ENCODE measurements at regions not wholly inside any gene's neighbourhood (a gene's known extent, or its start where the extent isn't known, plus 50 kb on each side); places are given as distances from the start of the nearest gene placed in this dataset.

GRCh38 chr12:42759622-42760273, 170.2 kb upstream of the PRICKLE1 start:
- Histone ChIP-seq H3K27ac (ENCODE audit: low read length) (no peak overlapping the region), H3K9me3 (ENCODE audit: control insufficient read depth in 2 of 2, low read length in 2 of 2) (no peaks in the 10 kb centered on the region), H3K27me3 (ENCODE audit: control insufficient read depth in 1 of 2, insufficient read depth in 2 of 2, low read length in 2 of 2) (no peaks in the 10 kb centered on the region), H3K4me3 (ENCODE audit: low read length in 2 of 2) (no peak overlapping the region), H3K4me1 (ENCODE audit: control insufficient read depth, insufficient read depth, low read length) (peaks cover 4% of the 10 kb centered on the region), H3K9ac (ENCODE audit: low read length in 2 of 2) (no peak overlapping the region), H3K36me3 (ENCODE audit: control insufficient read depth in 2 of 2, insufficient read depth in 2 of 2, low read length in 2 of 2) (no peaks in the 10 kb centered on the region)

- Histone ChIP-seq H3K27ac (ENCODE audit: low read length) (no peak overlapping the region), H3K4me3 (ENCODE audit: low read length in 2 of 2) (no peak overlapping the region), H3K9ac (ENCODE audit: low read length in 2 of 2) (no peak overlapping the region), H3K9me3 (ENCODE audit: control insufficient read depth in 2 of 2, low read length in 2 of 2) (no peaks in the 10 kb centered on the region), H3K36me3 (ENCODE audit: control insufficient read depth in 2 of 2, insufficient read depth in 2 of 2, low read length in 2 of 2) (no peaks in the 10 kb centered on the region), H3K27me3 (ENCODE audit: control insufficient read depth in 1 of 2, insufficient read depth in 2 of 2, low read length in 2 of 2) (no peaks in the 10 kb centered on the region), H3K4me1 (ENCODE audit: control insufficient read depth, insufficient read depth, low read length) (peaks cover 4% of the 10 kb centered on the region)
Measured at GRCh38 chr12:42758806-42759205, 169.3 kb upstream of the PRICKLE1 start.

DNA sequence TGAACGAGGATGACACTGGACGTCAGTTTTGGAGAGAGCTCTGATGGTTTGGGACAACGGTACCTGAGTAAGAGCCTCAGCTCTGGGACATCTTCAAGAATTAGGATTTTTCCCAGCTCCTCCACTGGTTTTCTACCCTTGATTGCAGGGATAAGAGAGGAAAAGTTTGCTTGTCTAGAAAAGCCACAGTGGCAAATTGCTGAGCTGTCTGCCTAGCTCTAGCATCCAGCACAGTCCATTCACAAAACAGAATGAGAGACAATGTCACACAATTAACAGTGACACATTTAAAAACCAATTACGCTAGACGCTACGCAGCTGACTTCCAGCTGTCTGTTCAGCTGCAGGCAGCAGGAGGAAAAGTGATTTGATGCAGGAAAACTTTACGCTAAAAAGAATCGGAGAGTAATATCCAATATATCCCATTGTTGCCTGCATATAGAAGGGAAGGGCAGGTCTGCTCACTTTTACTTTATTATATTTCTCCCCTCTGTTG, 168.1 kb upstream of the PRICKLE1 start:
- Histone ChIP-seq H3K27ac (ENCODE audit: low read length) (no peak overlapping the region), H3K4me1 (ENCODE audit: control insufficient read depth, insufficient read depth, low read length) (peaks cover 4% of the 10 kb centered on the region), H3K27me3 (ENCODE audit: control insufficient read depth in 1 of 2, insufficient read depth in 2 of 2, low read length in 2 of 2) (no peaks in the 10 kb centered on the region), H3K9ac (ENCODE audit: low read length in 2 of 2) (no peak overlapping the region), H3K9me3 (ENCODE audit: control insufficient read depth in 2 of 2, low read length in 2 of 2) (no peaks in the 10 kb centered on the region), H3K36me3 (ENCODE audit: control insufficient read depth in 2 of 2, insufficient read depth in 2 of 2, low read length in 2 of 2) (no peaks in the 10 kb centered on the region), H3K4me3 (ENCODE audit: low read length in 2 of 2) (no peak overlapping the region)

DNA sequence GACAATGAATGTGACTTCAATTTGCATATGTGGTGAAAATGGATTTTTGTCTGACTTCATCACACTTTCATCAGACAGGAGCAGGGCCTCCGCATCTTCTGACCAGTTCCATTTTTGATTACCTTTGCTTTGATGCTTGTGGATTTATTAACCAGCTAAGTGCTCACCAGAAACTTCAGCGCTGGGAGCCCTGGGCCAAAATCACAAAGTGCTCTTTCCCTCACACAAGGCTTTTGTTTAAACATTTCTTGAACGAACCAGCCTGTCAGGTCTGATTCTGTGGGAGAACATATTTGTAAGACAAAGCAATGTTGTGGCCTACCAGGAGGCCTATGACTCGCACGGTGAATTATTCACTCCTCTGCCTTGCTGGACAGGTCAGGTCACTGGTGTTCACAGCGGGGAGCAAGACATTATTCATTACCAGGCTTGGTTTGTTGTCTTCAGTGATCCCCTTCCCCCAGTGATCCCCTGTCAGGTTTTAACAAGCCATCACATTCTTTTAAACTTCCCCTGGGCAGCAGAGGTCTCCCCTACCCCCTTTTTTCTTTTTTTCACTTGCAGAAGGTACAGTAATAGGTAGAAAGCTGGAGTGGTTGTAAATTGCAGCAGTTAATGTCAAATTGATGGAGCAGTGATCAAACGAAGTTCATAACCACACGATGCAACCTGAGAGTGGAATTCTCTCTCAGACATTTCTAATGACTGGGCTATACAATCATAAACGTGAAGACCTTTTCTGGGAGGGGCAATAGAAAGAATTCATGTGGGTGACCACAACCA, 167.5 kb upstream of the PRICKLE1 start:
- Histone ChIP-seq H3K27ac (ENCODE audit: low read length) (no peak overlapping the region), H3K9ac (ENCODE audit: low read length in 2 of 2) (no peak overlapping the region), H3K36me3 (ENCODE audit: control insufficient read depth in 2 of 2, insufficient read depth in 2 of 2, low read length in 2 of 2) (no peaks in the 10 kb centered on the region), H3K4me1 (ENCODE audit: control insufficient read depth, insufficient read depth, low read length) (peaks cover 4% of the 10 kb centered on the region), H3K27me3 (ENCODE audit: control insufficient read depth in 1 of 2, insufficient read depth in 2 of 2, low read length in 2 of 2) (no peaks in the 10 kb centered on the region), H3K4me3 (ENCODE audit: low read length in 2 of 2) (no peak overlapping the region), H3K9me3 (ENCODE audit: control insufficient read depth in 2 of 2, low read length in 2 of 2) (no peaks in the 10 kb centered on the region)

- no peak overlapping the region for H3K9ac ChIP-seq (ENCODE audit: low read length in 2 of 2)
- H3K9me3 ChIP-seq (ENCODE audit: control insufficient read depth in 2 of 2, low read length in 2 of 2), result peaks cover 5 to 8% of the 10 kb centered on the region in 2 donors
- H3K36me3 ChIP-seq (ENCODE audit: control insufficient read depth in 2 of 2, insufficient read depth in 2 of 2, low read length in 2 of 2), result no peaks in the 10 kb centered on the region
Measured at GRCh38 chr12:42750356-42750755, 160.8 kb upstream of the PRICKLE1 start.

GRCh38 chr12:42749239-42749638, 159.7 kb upstream of the PRICKLE1 start:
- H3K27ac ChIP-seq (ENCODE audit: low read length), result no peak overlapping the region

More at GRCh38 chr12:42750356-42750755, 160.8 kb upstream of the PRICKLE1 start:
- no peak overlapping the region for H3K27ac ChIP-seq (ENCODE audit: low read length)
- H3K27me3 ChIP-seq (ENCODE audit: control insufficient read depth in 1 of 2, insufficient read depth in 2 of 2, low read length in 2 of 2), result no peaks in the 10 kb centered on the region
- H3K4me3 ChIP-seq (ENCODE audit: low read length in 2 of 2), result no peak overlapping the region
- no peaks in the 10 kb centered on the region for H3K4me1 ChIP-seq (ENCODE audit: control insufficient read depth, insufficient read depth, low read length)

DNA sequence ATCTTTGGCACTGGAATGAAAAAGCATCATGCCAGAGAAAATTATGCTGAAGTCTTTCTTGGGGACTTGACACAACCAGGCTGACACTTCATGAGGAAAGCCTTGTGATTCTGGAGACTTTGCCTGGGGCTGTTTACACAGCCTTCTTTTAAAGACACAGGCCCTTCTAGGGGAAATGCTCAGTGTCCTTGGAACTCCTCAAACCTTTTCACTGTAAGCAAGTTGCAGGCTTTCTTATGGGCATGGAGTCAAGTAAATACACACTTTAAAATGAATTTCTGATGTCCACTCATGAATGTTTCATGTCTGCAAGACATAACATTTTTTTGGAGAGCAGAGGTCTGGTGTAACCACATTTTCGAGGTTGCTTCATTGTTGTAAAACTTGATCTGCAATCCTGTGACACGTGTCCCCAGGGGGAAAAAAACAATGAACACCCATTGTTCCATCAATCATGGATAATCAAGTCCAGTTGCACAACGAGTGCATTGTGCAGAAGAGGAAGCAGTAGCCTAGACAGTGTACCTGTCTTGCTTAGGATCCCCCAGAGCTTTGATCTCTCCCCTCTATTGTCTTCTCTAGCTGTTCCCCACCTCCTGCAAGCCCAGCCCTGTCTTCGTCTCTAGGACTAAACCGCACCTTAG, 155.1 kb upstream of the PRICKLE1 start:
- Histone ChIP-seq H3K27me3 (ENCODE audit: control insufficient read depth in 1 of 2, insufficient read depth in 2 of 2, low read length in 2 of 2) (no peaks in the 10 kb centered on the region), H3K4me3 (ENCODE audit: low read length in 2 of 2) (no peak overlapping the region), H3K27ac (ENCODE audit: low read length) (no peak overlapping the region), H3K9ac (ENCODE audit: low read length in 2 of 2) (no peak overlapping the region), H3K4me1 (ENCODE audit: control insufficient read depth, insufficient read depth, low read length) (peaks cover 7% of the 10 kb centered on the region), H3K9me3 (ENCODE audit: control insufficient read depth in 2 of 2, low read length in 2 of 2) (peaks cover 5 to 8% of the 10 kb centered on the region in 2 donors), H3K36me3 (ENCODE audit: control insufficient read depth in 2 of 2, insufficient read depth in 2 of 2, low read length in 2 of 2) (no peaks in the 10 kb centered on the region)

More at GRCh38 chr12:42749239-42749638, 159.7 kb upstream of the PRICKLE1 start:
- Histone ChIP-seq H3K36me3 (ENCODE audit: control insufficient read depth in 2 of 2, insufficient read depth in 2 of 2, low read length in 2 of 2) (no peaks in the 10 kb centered on the region), H3K9me3 (ENCODE audit: control insufficient read depth in 2 of 2, low read length in 2 of 2) (peaks cover 5 to 8% of the 10 kb centered on the region in 2 donors), H3K4me1 (ENCODE audit: control insufficient read depth, insufficient read depth, low read length) (peaks cover 2% of the 10 kb centered on the region), H3K27me3 (ENCODE audit: control insufficient read depth in 1 of 2, insufficient read depth in 2 of 2, low read length in 2 of 2) (no peaks in the 10 kb centered on the region), H3K4me3 (ENCODE audit: low read length in 2 of 2) (no peak overlapping the region), H3K9ac (ENCODE audit: low read length in 2 of 2) (no peak overlapping the region)

GRCh38 chr12:42742716-42743115, 153.2 kb upstream of the PRICKLE1 start:
- Histone ChIP-seq H3K27ac (ENCODE audit: low read length) (no peak overlapping the region), H3K4me3 (ENCODE audit: low read length in 2 of 2) (no peak overlapping the region), H3K9ac (ENCODE audit: low read length in 2 of 2) (no peak overlapping the region), H3K27me3 (ENCODE audit: control insufficient read depth in 1 of 2, insufficient read depth in 2 of 2, low read length in 2 of 2) (no peaks in the 10 kb centered on the region), H3K36me3 (ENCODE audit: control insufficient read depth in 2 of 2, insufficient read depth in 2 of 2, low read length in 2 of 2) (no peaks in the 10 kb centered on the region), H3K9me3 (ENCODE audit: control insufficient read depth in 2 of 2, low read length in 2 of 2) (peaks cover 5 to 8% of the 10 kb centered on the region in 2 donors), H3K4me1 (ENCODE audit: control insufficient read depth, insufficient read depth, low read length) (peaks cover 7% of the 10 kb centered on the region)

GRCh38 chr12:42741771-42742510, 152.4 kb upstream of the PRICKLE1 start:
- H3K9ac ChIP-seq (ENCODE audit: low read length in 2 of 2), result no peak overlapping the region
- peaks cover 7% of the 10 kb centered on the region for H3K4me1 ChIP-seq (ENCODE audit: control insufficient read depth, insufficient read depth, low read length)
- H3K36me3 ChIP-seq (ENCODE audit: control insufficient read depth in 2 of 2, insufficient read depth in 2 of 2, low read length in 2 of 2), result no peaks in the 10 kb centered on the region
- H3K4me3 ChIP-seq (ENCODE audit: low read length in 2 of 2), result peak overlapping the region in 1 of 2 donors; percentile 5
- H3K9me3 ChIP-seq (ENCODE audit: control insufficient read depth in 2 of 2, low read length in 2 of 2), result peaks cover 5 to 8% of the 10 kb centered on the region in 2 donors
- no peaks in the 10 kb centered on the region for H3K27me3 ChIP-seq (ENCODE audit: control insufficient read depth in 1 of 2, insufficient read depth in 2 of 2, low read length in 2 of 2)
- no peak overlapping the region for H3K27ac ChIP-seq (ENCODE audit: low read length)

DNA sequence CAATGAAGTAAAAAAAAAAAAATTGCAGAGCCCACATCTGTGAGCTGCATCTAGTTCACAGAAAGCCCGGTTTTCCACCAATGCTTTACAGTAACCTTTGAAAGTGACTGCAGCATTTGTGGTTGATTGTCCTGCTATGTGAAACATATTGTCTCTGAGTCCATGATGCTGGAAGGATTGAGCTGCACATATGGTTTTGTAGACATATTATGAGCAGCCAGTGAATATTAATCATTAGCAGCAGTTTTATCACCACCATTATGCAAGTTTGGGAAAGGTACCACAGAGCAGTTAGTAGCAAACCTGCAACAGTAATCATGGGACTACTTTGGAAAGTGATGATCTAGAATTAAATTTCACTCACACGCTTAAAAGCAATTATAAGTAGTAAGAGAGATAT, 151.5 kb upstream of the PRICKLE1 start:
- Histone ChIP-seq H3K27me3 (ENCODE audit: control insufficient read depth in 1 of 2, insufficient read depth in 2 of 2, low read length in 2 of 2) (no peaks in the 10 kb centered on the region), H3K27ac (ENCODE audit: low read length) (no peak overlapping the region), H3K4me3 (ENCODE audit: low read length in 2 of 2) (no peak overlapping the region), H3K9ac (ENCODE audit: low read length in 2 of 2) (no peak overlapping the region), H3K4me1 (ENCODE audit: control insufficient read depth, insufficient read depth, low read length) (peaks cover 8% of the 10 kb centered on the region), H3K36me3 (ENCODE audit: control insufficient read depth in 2 of 2, insufficient read depth in 2 of 2, low read length in 2 of 2) (no peaks in the 10 kb centered on the region), H3K9me3 (ENCODE audit: control insufficient read depth in 2 of 2, low read length in 2 of 2) (peaks cover 1 to 2% of the 10 kb centered on the region in 2 donors)
